Keratinocyte (primary cell): ENCODE measurements at regions not wholly inside any gene's neighbourhood (a gene's known extent, or its start where the extent isn't known, plus 50 kb on each side); places are given as distances from the start of the nearest gene placed in this dataset.

ENCODE experiments used
- DNase-seq: peaks from one replicate; pipeline ENCODE4 v3.0.0-alpha.2; 2011; ENCODE audit warnings: low read depth, missing footprints, low spot score
- FAIRE-seq: peaks from 2 replicates; lab custom pipeline; 2011; peaks lifted over from hg19 to GRCh38; lab: Jason Lieb, UNC
- H2AFZ ChIP-seq: 2 replicates; pipeline ENCODE4 v1.6.0; 2012; ENCODE audit warnings: low read length, control low read depth, inconsistent platforms; ENCODE audit not compliant: control insufficient read depth
- H3K27ac ChIP-seq: 2 replicates; pipeline ENCODE4 v1.5.1; 2011; ENCODE audit warnings: low read length; ENCODE audit not compliant: control insufficient read depth, insufficient read depth
- H3K27me3 ChIP-seq: 3 replicates; pipeline ENCODE4 v1.6.0; 2011; ENCODE audit warnings: low read length; ENCODE audit not compliant: control insufficient read depth, insufficient read depth; ENCODE audit errors: extremely low read depth
- H3K36me3 ChIP-seq, 2 experiments: 2 replicates in 1 of 2; 3 replicates in 1 of 2; pipeline ENCODE4 v1.5.1; 2011; ENCODE audit warnings: low read length in 2 of 2, mild to moderate bottlenecking in 1 of 2; ENCODE audit not compliant: control insufficient read depth in 2 of 2, insufficient read depth in 2 of 2; ENCODE audit errors: extremely low read depth in 1 of 2
- H3K4me1 ChIP-seq: 3 replicates; pipeline ENCODE4 v1.5.1; 2011; ENCODE audit warnings: low read length; ENCODE audit not compliant: control insufficient read depth, insufficient read depth; ENCODE audit errors: extremely low read depth
- H3K4me2 ChIP-seq: 3 replicates; pipeline ENCODE4 v1.6.0; 2011; ENCODE audit warnings: low read depth, low read length; ENCODE audit not compliant: control insufficient read depth, insufficient read depth; ENCODE audit errors: extremely low read depth
- H3K4me3 ChIP-seq, 3 experiments: fragments of 200-600 bp in 1 of 3; sonication (generic) in 1 of 3; 2 replicates in 2 of 3; 3 replicates in 1 of 3; pipeline ENCODE4 v1.5.1; 2011 to 2016; ENCODE audit warnings: low read length in 3 of 3, mild to moderate bottlenecking in 3 of 3, control low read depth in 2 of 3, inconsistent platforms in 1 of 3, low read depth in 1 of 3, mixed read lengths in 1 of 3, mixed run types in 1 of 3, moderate library complexity in 1 of 3; ENCODE audit not compliant: control insufficient read depth in 2 of 3, insufficient read depth in 2 of 3; ENCODE audit errors: extremely low read depth in 1 of 3
- H3K79me2 ChIP-seq: 2 replicates; pipeline ENCODE4 v1.6.0; 2012; ENCODE audit warnings: low read length; ENCODE audit not compliant: control insufficient read depth, insufficient read depth
- H3K9ac ChIP-seq: 3 replicates; pipeline ENCODE4 v1.6.0; 2011; ENCODE audit warnings: low read length; ENCODE audit not compliant: control insufficient read depth, insufficient read depth; ENCODE audit errors: extremely low read depth
- H3K9me1 ChIP-seq: 3 replicates; pipeline ENCODE4 v1.6.0; 2011; ENCODE audit warnings: low read length; ENCODE audit not compliant: control insufficient read depth, insufficient read depth; ENCODE audit errors: extremely low read depth
- H3K9me3 ChIP-seq: 2 replicates; pipeline ENCODE4 v1.5.1; 2012; ENCODE audit warnings: low read depth, low read length; ENCODE audit not compliant: control insufficient read depth
- H4K20me1 ChIP-seq: 3 replicates; pipeline ENCODE4 v1.6.0; 2011; ENCODE audit warnings: low read length; ENCODE audit not compliant: control insufficient read depth, insufficient read depth; ENCODE audit errors: extremely low read depth
- EZH2 ChIP-seq: IDR thresholded peaks from one replicate; pipeline ENCODE4 v1.6.1; 2012; ENCODE audit warnings: inconsistent platforms, mild to moderate bottlenecking, low read length, moderate library complexity
- dilution Hi-C: fragments of 300-500 bp; cut with MboI; formaldehyde crosslinking; loops from one replicate; pipeline ENCODE4 v1.7.0; 2020; ENCODE audit warnings: low sequenced_read_pairs; ENCODE audit not compliant: extremely low pct_ligation_motif_present
- TF ChIP-seq, protein P1 (sequence below), 3 experiments: IDR thresholded peaks in 1 of 3; conservative IDR thresholded peaks in 1 of 3; optimal IDR thresholded peaks in 1 of 3; 2 replicates in 2 of 3; 3 replicates in 1 of 3; pipeline versions ENCODE3 to v1.5.1; 2011; ENCODE audit warnings: low read length in 3 of 3, mild to moderate bottlenecking in 3 of 3, moderate library complexity in 2 of 3, control low read depth in 1 of 3, inconsistent platforms in 1 of 3; ENCODE audit not compliant: insufficient read depth in 2 of 3; ENCODE audit errors: extremely low read depth in 1 of 3

DNA sequence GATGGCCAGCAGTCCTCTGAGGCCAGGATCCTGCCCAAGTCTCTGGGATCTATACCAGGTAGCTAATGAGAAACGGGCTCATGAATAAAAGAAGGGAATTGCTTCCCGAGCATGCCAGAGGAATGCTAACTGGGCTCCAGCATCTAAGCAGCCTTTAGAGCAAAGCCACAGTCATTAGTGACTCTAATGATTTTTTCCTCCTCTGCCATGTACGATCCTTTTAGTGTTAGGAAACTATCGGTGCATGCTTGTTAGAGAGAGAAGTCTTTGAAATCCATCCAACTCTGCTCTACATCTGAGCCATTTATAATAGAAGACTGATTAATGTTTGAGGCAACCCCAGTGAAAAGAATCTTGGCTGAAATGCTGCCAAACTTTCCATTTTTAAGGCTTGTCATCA, 124.9 kb upstream of the TCERG1L start:
- Histone ChIP-seq H3K9me1 (no peaks in the 10 kb centered on the region), H3K4me3 (no peak overlapping the region), H3K79me2 (no peaks in the 10 kb centered on the region), H3K9me3 (peaks cover 7% of the 10 kb centered on the region), H3K9ac (no peak overlapping the region), H3K4me2 (no peak overlapping the region), H4K20me1 (no peaks in the 10 kb centered on the region), H3K36me3 (no peaks in the 10 kb centered on the region), H3K4me1 (no peaks in the 10 kb centered on the region), H3K27ac (no peak overlapping the region), H3K27me3 (no peaks in the 10 kb centered on the region), H2AFZ (no peak overlapping the region)
- dilution Hi-C loops, result no loop called here
- TF ChIP-seq, protein P1, sequence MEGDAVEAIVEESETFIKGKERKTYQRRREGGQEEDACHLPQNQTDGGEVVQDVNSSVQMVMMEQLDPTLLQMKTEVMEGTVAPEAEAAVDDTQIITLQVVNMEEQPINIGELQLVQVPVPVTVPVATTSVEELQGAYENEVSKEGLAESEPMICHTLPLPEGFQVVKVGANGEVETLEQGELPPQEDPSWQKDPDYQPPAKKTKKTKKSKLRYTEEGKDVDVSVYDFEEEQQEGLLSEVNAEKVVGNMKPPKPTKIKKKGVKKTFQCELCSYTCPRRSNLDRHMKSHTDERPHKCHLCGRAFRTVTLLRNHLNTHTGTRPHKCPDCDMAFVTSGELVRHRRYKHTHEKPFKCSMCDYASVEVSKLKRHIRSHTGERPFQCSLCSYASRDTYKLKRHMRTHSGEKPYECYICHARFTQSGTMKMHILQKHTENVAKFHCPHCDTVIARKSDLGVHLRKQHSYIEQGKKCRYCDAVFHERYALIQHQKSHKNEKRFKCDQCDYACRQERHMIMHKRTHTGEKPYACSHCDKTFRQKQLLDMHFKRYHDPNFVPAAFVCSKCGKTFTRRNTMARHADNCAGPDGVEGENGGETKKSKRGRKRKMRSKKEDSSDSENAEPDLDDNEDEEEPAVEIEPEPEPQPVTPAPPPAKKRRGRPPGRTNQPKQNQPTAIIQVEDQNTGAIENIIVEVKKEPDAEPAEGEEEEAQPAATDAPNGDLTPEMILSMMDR (optimal IDR thresholded peaks at IDR 0.05 in 1 of 3, IDR thresholded peaks at IDR 0.05 in 1 of 3, conservative IDR thresholded peaks at IDR 0.05 in 1 of 3; ENCODE audit: extremely low read depth in 1 of 3, insufficient read depth in 2 of 3, low read length in 3 of 3), result no peak
- no peak for TF ChIP-seq EZH2
- FAIRE-seq (no peak), DNase-seq (no peak)

DNA sequence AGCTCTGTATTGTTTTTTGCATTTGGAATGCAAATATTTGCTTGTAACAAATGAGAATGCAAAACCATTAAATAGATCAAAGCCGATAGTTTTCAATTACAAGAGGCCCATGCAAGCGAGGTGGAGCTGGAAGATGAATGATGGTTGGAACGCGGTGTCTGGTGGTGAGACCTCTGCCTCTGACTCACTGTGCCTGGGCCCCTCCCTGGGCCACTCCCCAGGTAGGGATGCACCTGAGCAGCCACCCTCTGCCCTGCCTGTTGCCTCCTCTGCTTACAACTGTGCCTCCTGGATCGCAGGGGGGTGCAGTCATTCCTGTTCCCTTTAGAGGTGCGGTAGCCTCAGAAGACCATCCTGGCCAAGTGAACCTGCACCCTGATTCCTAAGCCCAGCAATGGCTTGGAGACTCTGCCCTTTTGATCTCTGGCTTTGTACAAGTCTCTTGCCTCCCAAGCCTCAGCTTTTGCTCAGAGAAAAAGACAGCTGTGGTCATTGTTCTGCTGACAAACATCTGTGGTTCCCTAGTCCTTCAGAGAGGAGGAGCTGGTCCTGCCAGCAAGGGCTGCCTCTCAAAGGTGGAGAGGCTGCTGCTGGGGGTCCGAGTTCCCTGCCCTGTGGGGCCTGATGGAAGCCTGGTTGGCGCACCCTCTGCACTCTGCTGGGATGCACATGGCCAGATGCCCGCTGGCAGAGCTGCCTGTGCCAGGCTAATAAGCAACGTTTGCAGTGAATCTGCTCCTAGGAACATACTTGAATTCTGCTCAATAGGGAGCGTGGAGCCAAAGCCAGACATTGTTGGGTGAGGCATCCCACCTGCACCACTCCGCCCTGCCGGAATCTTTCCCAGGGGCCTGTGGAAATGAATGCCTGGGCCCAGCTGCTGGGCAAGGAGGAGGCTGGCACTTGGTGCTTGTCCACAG, 126.3 kb upstream of the TCERG1L start:
- H3K27me3 ChIP-seq, result no peaks in the 10 kb centered on the region

More for the DNA sequence above, 126.3 kb upstream of the TCERG1L start:
- no peak overlapping the region for H3K4me3 ChIP-seq
- H2AFZ ChIP-seq, result no peak overlapping the region
- no peak overlapping the region for H3K27ac ChIP-seq
- no peaks in the 10 kb centered on the region for H3K36me3 ChIP-seq
- FAIRE-seq (no peak), DNase-seq (no peak)
- H3K9ac ChIP-seq, result no peak overlapping the region
- dilution Hi-C loops, result no loop called here
- no peaks in the 10 kb centered on the region for H4K20me1 ChIP-seq
- no peak overlapping the region for H3K4me2 ChIP-seq
- TF ChIP-seq, protein P1 (optimal IDR thresholded peaks at IDR 0.05 in 1 of 3, IDR thresholded peaks at IDR 0.05 in 1 of 3, conservative IDR thresholded peaks at IDR 0.05 in 1 of 3; ENCODE audit: extremely low read depth in 1 of 3, insufficient read depth in 2 of 3, low read length in 3 of 3), result no peak
- TF ChIP-seq EZH2, result no peak
- H3K79me2 ChIP-seq, result no peaks in the 10 kb centered on the region
- no peaks in the 10 kb centered on the region for H3K4me1 ChIP-seq
- H3K9me3 ChIP-seq, result peaks cover 2% of the 10 kb centered on the region
- H3K9me1 ChIP-seq, result no peaks in the 10 kb centered on the region
